GM12875 (cell line): ENCODE measurements at regions not wholly inside any gene's neighbourhood (a gene's known extent, or its start where the extent isn't known, plus 50 kb on each side); places are given as distances from the start of the nearest gene placed in this dataset.

Experiments used
- H3K4me3 ChIP-seq: one replicate; pipeline ENCODE4 v1.5.1; 2011; ENCODE audit warnings: low read depth, low read length, control low read depth
- TF ChIP-seq, protein P1 (sequence below): IDR thresholded peaks from 2 replicates; pipeline ENCODE4 v1.5.1; 2011; ENCODE audit warnings: low read depth, mild to moderate bottlenecking, control low read depth, inconsistent platforms, low read length, moderate library complexity, borderline replicate concordance; ENCODE audit not compliant: insufficient read depth

- TF ChIP-seq, protein P1, sequence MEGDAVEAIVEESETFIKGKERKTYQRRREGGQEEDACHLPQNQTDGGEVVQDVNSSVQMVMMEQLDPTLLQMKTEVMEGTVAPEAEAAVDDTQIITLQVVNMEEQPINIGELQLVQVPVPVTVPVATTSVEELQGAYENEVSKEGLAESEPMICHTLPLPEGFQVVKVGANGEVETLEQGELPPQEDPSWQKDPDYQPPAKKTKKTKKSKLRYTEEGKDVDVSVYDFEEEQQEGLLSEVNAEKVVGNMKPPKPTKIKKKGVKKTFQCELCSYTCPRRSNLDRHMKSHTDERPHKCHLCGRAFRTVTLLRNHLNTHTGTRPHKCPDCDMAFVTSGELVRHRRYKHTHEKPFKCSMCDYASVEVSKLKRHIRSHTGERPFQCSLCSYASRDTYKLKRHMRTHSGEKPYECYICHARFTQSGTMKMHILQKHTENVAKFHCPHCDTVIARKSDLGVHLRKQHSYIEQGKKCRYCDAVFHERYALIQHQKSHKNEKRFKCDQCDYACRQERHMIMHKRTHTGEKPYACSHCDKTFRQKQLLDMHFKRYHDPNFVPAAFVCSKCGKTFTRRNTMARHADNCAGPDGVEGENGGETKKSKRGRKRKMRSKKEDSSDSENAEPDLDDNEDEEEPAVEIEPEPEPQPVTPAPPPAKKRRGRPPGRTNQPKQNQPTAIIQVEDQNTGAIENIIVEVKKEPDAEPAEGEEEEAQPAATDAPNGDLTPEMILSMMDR: no peak
- no peak overlapping the region for H3K4me3 ChIP-seq
Measured at GRCh38 chr3:127483902-127484591, 106.5 kb downstream of the TPRA1 start.

DNA sequence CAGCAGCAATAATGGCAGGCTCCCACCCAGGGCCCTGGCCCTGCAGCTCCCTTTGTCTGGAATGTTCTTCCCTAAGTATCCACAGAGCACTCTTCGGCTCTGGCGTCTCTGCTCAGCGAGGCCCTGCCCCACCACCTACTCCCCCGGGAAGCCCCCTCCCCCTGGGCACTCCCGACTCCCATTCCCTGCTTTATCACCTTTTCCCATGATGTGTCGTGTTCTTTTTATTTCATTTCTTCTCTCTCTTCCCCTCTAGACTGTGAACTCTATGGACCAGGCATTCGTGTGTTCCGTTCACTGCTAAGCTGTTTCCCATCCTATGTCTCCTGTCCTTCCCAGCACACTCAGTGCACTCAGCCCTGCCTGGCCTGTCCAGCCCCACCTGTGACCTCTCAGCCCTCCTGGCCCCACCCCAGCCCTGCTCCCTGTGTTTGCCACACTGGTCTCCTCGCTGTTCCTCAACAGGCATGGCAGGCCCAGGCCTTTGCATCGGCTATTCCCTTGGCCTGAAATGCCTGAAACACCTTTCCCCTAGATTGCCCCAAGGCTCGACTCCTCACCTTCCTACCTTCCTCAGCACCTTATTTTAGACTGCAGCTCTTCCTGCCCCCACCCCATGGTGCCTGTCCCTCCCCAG, 107.4 kb downstream of the TPRA1 start:
- H3K4me3 ChIP-seq: no peak overlapping the region

DNA sequence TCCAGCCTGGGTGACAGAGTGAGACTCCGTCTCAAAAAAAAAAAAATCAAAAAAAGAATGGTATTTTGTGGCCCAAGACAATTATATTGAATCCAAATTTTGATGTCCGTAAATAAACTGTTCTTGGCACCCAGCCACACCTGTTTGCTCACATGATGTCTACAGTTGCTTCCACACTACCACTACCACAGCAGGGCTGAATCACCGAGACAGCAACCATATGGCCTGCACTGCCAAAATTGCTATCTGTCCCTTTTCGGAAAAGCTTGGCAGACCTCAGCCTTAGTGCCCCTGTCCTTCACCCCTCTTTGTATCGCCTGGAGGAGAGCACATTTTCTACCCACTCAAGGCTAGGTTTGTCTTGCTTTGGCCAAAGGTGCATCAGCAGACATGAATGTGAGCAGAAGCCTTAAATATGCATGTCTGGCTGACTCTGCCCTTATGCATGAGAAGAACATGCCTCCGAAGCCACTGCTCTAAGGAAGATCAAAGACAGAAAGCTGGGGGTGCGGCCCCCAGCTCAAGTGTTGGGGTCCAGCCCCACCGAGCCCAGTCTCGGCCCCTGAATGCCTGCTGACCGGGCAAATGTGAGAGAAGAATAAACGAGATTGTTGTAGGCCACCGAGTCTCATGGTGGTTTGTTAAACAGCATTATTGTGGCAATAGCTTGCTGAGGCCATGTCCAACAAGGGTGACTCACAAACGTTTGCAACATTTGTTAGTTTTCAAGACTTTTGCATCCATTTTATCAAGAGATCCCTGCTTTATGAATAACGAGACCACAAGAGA, 108.1 kb downstream of the TPRA1 start:
- no peak overlapping the region for H3K4me3 ChIP-seq
- TF ChIP-seq, protein P1: no peak

More for the DNA sequence above, 107.4 kb downstream of the TPRA1 start:
- TF ChIP-seq, protein P1: no peak

- no peak overlapping the region for H3K4me3 ChIP-seq
- TF ChIP-seq, protein P1: no peak
Measured at GRCh38 chr3:127480196-127480954, 110.2 kb downstream of the TPRA1 start.

- H3K4me3 ChIP-seq: no peak overlapping the region
- TF ChIP-seq, protein P1: no peak
Measured at GRCh38 chr3:127479449-127479848, 111.1 kb downstream of the TPRA1 start.

- no peak overlapping the region for H3K4me3 ChIP-seq
- TF ChIP-seq, protein P1: no peak
Measured at GRCh38 chr3:127478922-127479321, 111.6 kb downstream of the TPRA1 start.
